Liver (tissue), 8 donors: ENCODE measurements at regions not wholly inside any gene's neighbourhood (a gene's known extent, or its start where the extent isn't known, plus 50 kb on each side); places are given as distances from the start of the nearest gene placed in this dataset.

ENCODE experiments used
- DNase-seq: peaks from one replicate; pipeline ENCODE4 v3.0.0-alpha.2; 2017; ENCODE audit warnings: low spot score
- H3K27ac ChIP-seq, 2 donors: one replicate each; pipeline ENCODE4 v1.7.0; 2013; ENCODE audit warnings: inconsistent platforms in 2 of 2, low read length in 2 of 2, control low read depth in 1 of 2, low read depth in 1 of 2, mild to moderate bottlenecking in 1 of 2
- H3K27me3 ChIP-seq, 4 donors: one replicate each; pipeline versions ENCODE4 v1.6.1 to v1.7.0; 2013; ENCODE audit warnings: low read length in 3 of 4, inconsistent platforms in 1 of 4, mild to moderate bottlenecking in 1 of 4, moderate library complexity in 1 of 4; ENCODE audit not compliant: control insufficient read depth in 4 of 4, insufficient read depth in 4 of 4
- H3K36me3 ChIP-seq, 4 donors: one replicate each; pipeline versions ENCODE4 v1.6.1 to v1.7.0; 2013; ENCODE audit warnings: low read length in 3 of 4, mild to moderate bottlenecking in 3 of 4, low read depth in 1 of 4, moderate library complexity in 1 of 4; ENCODE audit not compliant: control insufficient read depth in 4 of 4, insufficient read depth in 3 of 4
- H3K4me1 ChIP-seq, 4 donors: one replicate each; pipeline versions ENCODE4 v1.6.1 to v1.7.0; 2013; ENCODE audit warnings: low read length in 3 of 4, mild to moderate bottlenecking in 3 of 4, moderate library complexity in 1 of 4; ENCODE audit not compliant: control insufficient read depth in 4 of 4, insufficient read depth in 4 of 4
- H3K4me3 ChIP-seq, 3 donors: one replicate each; pipeline versions ENCODE4 v1.6.1 to v1.7.0; 2013; ENCODE audit warnings: low read length in 3 of 3, control low read depth in 1 of 3, low read depth in 1 of 3, mild to moderate bottlenecking in 1 of 3
- H3K9ac ChIP-seq, 2 donors: one replicate each; pipeline ENCODE4 v1.7.0; 2013; ENCODE audit warnings: low read length in 2 of 2, mild to moderate bottlenecking in 2 of 2, moderate library complexity in 2 of 2, control low read depth in 1 of 2, low read depth in 1 of 2
- H3K9me3 ChIP-seq, 4 donors: one replicate each; pipeline versions ENCODE4 v1.6.1 to v1.7.0; 2013; ENCODE audit warnings: low read length in 3 of 4; ENCODE audit not compliant: control insufficient read depth in 4 of 4
- ATF3 ChIP-seq: IDR thresholded peaks from 2 replicates; pipeline ENCODE4 v1.6.1; 2016; ENCODE audit warnings: antibody characterized with exemption
- CTCF ChIP-seq: fragments of 150-350 bp; IDR thresholded peaks from 2 replicates; pipeline ENCODE4 v1.5.1; 2017; ENCODE audit warnings: improper control_type of control experiment, low read depth, low read length; ENCODE audit not compliant: missing input control
- EGR1 ChIP-seq, 2 donors: IDR thresholded peaks; 2 replicates each; pipeline ENCODE4 v1.6.1; 2016 to 2018; ENCODE audit warnings: antibody characterized with exemption in 2 of 2, low read depth in 2 of 2
- FOXA1 ChIP-seq: IDR thresholded peaks from 2 replicates; pipeline ENCODE4 v1.6.1; 2016; ENCODE audit warnings: antibody characterized with exemption
- FOXA2 ChIP-seq: IDR thresholded peaks from 2 replicates; pipeline ENCODE4 v1.6.1; 2016; ENCODE audit warnings: antibody characterized with exemption
- GABPA ChIP-seq, 2 donors: IDR thresholded peaks in 1 of 2; conservative IDR thresholded peaks in 1 of 2; 2 replicates each; pipeline ENCODE4 v1.6.1; 2016; ENCODE audit warnings: antibody characterized with exemption in 2 of 2, mild to moderate bottlenecking in 1 of 2, moderate library complexity in 1 of 2
- HNF4A ChIP-seq, 2 donors: conservative IDR thresholded peaks; 2 replicates each; pipeline ENCODE4 v1.6.1; 2016; ENCODE audit warnings: antibody characterized with exemption in 2 of 2, mild to moderate bottlenecking in 2 of 2
- JUND ChIP-seq, 2 donors: IDR thresholded peaks; 2 replicates each; pipeline ENCODE4 v1.6.1; 2016; ENCODE audit warnings: antibody characterized with exemption in 2 of 2
- MAX ChIP-seq: IDR thresholded peaks from 2 replicates; pipeline ENCODE4 v1.6.1; 2016; ENCODE audit warnings: antibody characterized with exemption
- NR2F2 ChIP-seq: IDR thresholded peaks from 2 replicates; pipeline ENCODE4 v1.6.1; 2016; ENCODE audit warnings: antibody characterized with exemption
- RAD21 ChIP-seq, 2 donors: IDR thresholded peaks; 2 replicates each; pipeline ENCODE4 v1.6.1; 2016; ENCODE audit warnings: antibody characterized with exemption in 2 of 2, mild to moderate bottlenecking in 2 of 2
- REST ChIP-seq: IDR thresholded peaks from 2 replicates; pipeline ENCODE4 v1.6.1; 2016; ENCODE audit warnings: antibody characterized with exemption, mild to moderate bottlenecking
- SP1 ChIP-seq: IDR thresholded peaks from 2 replicates; pipeline ENCODE4 v1.6.1; 2018; ENCODE audit warnings: antibody characterized with exemption, mild to moderate bottlenecking
- TAF1 ChIP-seq: conservative IDR thresholded peaks from 2 replicates; pipeline ENCODE4 v1.6.1; 2016; ENCODE audit warnings: antibody characterized with exemption, mild to moderate bottlenecking
- YY1 ChIP-seq: IDR thresholded peaks from 2 replicates; pipeline ENCODE4 v1.6.1; 2016; ENCODE audit warnings: antibody characterized with exemption, mild to moderate bottlenecking
- WGBS: extraction: QIAGEN DNeasy Blood & Tissue Kit; methylation state at CpG from one replicate; pipeline ENCODE4 v1.1.7; 2013; 5-methylcytosine and 5-hydroxymethylcytosine counted together
- donor health status: healthy.
- donor health status: healthy.
- donor health status: healthy.
- donor health status: healthy.
- donor health status: healthy.

GRCh38 chr1:118578276-118578675 lies 393.2 kb upstream of the SPAG17 start:
- TF ChIP-seq TAF1 (no peak), HNF4A (conservative IDR thresholded peaks at IDR 0.05) (no peak), YY1 (no peak), FOXA2 (no peak)
- Histone ChIP-seq H3K27me3 (no peaks in the 10 kb centered on the region), H3K4me1 (no peaks in the 10 kb centered on the region), H3K27ac (no peak overlapping the region), H3K9ac (no peak overlapping the region), H3K9me3 (peaks cover 0 to 6% (median 1%) of the 10 kb centered on the region in 4 donors), H3K4me3 (no peak overlapping the region), H3K36me3 (no peaks in the 10 kb centered on the region)
- DNase-seq: no peak

GRCh38 chr1:118575060-118575459 lies 390.0 kb upstream of the SPAG17 start:
- Histone ChIP-seq H3K27ac (no peak overlapping the region), H3K4me3 (no peak overlapping the region), H3K9me3 (peaks cover 0 to 6% (median 1%) of the 10 kb centered on the region in 4 donors), H3K4me1 (no peaks in the 10 kb centered on the region), H3K9ac (no peak overlapping the region), H3K27me3 (no peaks in the 10 kb centered on the region), H3K36me3 (no peaks in the 10 kb centered on the region)
- 87% methylated on average over 2 of the region's 2 CpGs for WGBS
- DNase-seq: no peak
- no peak for TF ChIP-seq HNF4A (conservative IDR thresholded peaks at IDR 0.05)
- TF ChIP-seq ATF3: no peak
- no peak for TF ChIP-seq FOXA2

GRCh38 chr1:118564961-118565703 lies 380.1 kb upstream of the SPAG17 start:
- no peaks in the 10 kb centered on the region for H3K27me3 ChIP-seq
- no peak overlapping the region for H3K27ac ChIP-seq
- no peak for DNase-seq
- H3K9me3 ChIP-seq: no peaks in the 10 kb centered on the region
- no peak overlapping the region for H3K9ac ChIP-seq
- H3K4me1 ChIP-seq: no peaks in the 10 kb centered on the region
- no peak overlapping the region for H3K4me3 ChIP-seq
- WGBS: 77% methylated on average over 2 of the region's 2 CpGs
- TF ChIP-seq REST: no peak
- TF ChIP-seq CTCF: no peak
- no peak for TF ChIP-seq FOXA1
- no peak for TF ChIP-seq EGR1 (IDR thresholded peaks at IDR 0.05; ENCODE audit: low read depth in 2 of 2)
- no peak for TF ChIP-seq YY1
- TF ChIP-seq NR2F2: no peak
- no peak for TF ChIP-seq FOXA2
- no peak for TF ChIP-seq RAD21 (IDR thresholded peaks at IDR 0.05)
- TF ChIP-seq JUND (IDR thresholded peaks at IDR 0.05): no peak
- no peak for TF ChIP-seq MAX
- no peak for TF ChIP-seq GABPA (IDR thresholded peaks at IDR 0.05 in 1 of 2, conservative IDR thresholded peaks at IDR 0.05 in 1 of 2)
- TF ChIP-seq SP1: no peak
- no peaks in the 10 kb centered on the region for H3K36me3 ChIP-seq
